GM19035 (cell line): ENCODE measurements at regions not wholly inside any gene's neighbourhood (a gene's known extent, or its start where the extent isn't known, plus 50 kb on each side); places are given as distances from the start of the nearest gene placed in this dataset.

Source experiments
- ATAC-seq: cut with Tn5 transposase; IDR thresholded peaks from one replicate; pipeline ENCODE4 v1.9.1; 2021; ENCODE audit not compliant: unreplicated experiment

DNA sequence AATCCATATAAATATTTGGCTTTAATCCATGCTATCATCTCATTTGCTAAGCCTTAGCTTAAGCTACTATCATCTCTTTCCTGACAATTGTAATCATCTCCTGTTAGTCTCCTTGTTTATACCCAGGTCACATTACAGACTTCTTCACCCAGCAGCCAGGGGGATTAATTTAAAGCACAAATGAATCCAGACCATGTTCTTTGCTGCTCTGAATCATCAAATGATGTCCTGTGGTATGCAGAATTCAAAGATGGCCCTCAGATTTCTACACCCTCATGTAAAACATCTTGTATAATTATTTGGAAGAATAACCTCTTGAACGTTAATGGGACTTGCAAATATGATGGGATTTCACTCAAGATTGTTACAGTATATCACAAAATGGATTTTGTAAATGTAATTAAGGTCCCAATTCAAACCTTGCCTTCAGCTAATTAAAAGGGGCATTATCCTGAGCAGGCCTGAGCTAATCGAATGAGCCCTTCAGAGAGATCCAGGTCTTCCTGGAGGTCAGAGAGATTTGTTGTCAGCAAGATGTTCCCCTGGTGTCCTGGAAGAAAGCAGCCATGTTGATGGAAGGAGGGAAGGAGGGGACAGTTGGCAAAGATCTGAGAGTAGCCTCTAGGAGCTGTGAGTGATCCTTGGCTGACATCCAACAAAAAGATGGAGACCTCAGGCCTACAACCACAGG is 241.1 kb upstream of the MMADHC start:
- no peak for ATAC-seq

DNA sequence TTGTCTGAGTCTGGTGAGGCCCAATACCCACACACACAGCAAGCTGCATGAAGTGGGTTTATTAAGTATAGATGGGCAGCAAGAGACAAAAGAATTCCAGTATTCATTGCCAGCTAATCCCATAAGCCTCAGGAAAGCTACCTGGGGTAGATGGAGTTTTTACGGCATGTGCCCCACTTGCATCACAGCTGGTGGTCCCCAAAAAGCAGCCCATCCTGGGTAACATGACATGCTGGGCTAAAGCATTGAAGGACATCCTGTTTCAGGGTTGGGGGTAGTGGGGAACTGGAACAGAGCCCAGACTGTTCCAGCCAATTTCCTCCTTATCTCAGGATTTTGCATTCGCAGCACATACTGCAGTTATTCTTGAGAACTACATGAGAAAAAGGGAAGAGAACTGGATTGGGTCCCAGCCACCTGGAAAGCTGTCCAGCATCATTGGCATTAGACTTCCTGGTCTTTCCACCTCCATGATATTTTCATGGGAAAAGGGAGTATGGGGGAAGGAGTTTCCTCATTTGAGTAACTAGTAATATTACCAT is 240.1 kb upstream of the MMADHC start:
- ATAC-seq = no peak

DNA sequence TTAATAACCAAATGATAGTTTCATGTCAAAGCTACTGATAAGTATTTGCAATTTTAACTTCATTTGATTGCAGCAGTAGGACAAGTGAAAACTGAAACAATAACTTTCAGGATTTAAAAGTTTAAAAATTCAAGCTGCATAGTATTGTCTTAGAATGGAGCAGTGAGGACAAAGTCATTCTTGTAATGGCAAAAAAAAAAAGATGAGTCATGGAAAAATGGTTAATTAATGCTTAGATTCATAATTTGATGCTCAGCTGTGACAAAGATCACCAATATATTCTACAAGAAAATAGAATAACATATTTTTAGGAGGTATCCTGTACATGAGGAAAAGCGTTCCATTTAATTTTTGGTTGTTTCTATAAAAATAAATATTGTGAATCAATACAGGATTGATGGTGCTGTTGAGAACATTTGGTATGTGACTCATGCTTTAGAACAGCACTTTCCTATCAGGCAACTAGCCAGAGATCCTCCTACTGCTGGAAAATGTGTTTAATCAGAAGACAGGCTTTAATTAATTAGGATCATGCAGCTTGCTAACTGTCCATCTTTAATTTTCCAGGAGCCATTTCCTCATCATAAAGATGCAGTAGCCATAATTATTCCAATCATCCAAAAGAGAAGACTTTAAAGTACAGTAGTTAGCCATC is 239.0 kb upstream of the MMADHC start:
- ATAC-seq = no peak

DNA sequence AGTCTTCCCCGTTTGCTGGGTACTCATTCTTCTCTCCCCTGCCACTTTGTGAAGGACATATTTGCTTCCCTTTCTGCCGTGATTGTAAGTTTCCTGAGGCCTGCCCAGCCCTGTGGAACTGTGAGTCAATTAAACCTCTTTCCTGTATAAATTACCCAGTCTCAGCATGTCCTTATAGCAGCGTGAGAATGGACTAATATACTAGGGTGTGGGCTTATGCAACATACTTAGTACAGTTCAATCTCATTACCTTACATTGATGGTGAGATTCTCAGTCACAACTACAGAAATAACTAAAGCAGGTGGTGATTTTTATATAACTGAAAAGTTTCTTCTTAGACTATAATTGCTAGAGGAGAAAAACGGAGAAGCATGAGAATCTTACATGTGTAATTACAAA is 237.9 kb upstream of the MMADHC start:
- no peak for ATAC-seq

DNA sequence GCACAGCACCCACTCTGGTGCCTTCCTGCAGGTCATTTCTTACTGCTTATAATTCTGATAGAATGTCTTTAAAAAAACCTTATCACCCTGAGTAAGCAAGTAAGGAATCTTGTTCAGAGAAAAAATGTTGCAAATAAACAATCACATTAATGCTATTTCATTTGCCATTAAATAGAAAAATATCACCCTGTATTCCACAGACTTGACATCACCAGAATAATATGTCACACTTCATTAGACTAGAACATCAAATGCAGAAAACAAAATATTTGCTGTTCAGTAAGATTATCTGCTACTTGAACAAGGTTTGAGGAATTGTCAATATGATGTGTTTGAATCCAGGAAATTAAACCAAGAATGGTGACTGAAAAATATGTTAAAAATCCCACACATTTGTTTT is 236.6 kb upstream of the MMADHC start:
- no peak for ATAC-seq

DNA sequence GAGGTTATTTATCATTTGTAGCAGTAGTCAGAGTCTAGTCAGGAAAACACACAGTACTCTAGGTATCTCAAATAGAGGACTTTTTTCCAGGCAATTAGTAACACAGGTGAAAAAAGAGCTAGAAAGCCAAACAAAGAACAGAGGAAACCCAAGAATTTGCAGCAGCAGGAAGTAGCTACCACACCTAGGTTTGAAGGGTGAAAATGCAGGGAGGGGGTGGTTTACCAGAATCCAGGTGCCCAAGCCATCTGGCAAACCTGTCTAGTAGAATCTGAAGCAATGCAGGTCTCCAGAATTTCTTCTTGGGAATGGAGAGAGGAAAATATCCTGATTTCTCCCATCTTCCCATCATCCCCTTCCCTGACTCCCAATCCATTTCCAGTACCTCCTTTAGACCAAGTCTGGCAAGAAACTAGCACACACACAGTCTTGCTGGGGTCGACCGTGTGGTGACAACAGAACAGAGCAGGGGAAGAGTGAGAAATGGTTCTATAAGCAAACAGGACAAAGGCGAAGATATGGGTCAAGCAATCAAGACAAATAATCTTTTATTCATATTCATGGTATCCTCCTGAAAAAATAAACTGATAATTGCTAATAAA is 231.9 kb upstream of the MMADHC start:
- no peak for ATAC-seq

DNA sequence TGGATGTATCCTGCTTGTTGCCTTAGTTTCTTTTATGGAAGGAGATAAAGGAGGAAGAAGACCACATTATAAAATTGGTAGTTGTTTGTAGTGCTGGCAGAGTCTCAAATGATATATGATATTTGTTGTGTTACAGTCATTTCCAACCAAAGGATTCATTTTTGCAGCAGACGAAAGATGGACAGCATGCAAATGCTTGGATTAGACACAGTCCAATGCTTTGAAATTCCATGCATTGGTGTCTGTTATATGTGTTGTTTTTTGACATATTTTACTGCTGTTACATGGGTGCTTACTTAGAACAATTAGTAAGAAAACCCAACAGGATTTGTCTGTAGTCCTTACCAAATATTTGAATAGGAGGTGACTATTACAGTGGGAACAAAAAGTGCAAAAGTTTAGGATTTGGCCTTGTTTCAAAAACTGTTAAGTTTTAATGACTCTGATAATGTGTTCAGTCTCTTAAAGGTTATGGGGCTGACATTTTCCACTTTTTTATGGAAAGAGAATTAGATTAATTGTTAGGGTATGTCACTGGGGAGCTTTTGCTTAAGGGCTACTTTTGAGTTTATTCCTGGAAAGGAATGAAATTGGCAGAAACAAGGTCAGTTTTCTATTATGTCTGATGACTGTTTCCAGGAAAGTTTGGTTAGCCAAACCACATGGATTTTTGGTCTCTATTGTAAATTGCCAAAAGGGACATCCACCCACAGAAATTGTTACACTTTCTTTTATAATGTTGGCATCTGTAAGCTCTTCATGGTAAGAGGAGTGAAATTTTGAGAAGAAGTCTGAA is 229.4 kb upstream of the MMADHC start:
- no peak for ATAC-seq

DNA sequence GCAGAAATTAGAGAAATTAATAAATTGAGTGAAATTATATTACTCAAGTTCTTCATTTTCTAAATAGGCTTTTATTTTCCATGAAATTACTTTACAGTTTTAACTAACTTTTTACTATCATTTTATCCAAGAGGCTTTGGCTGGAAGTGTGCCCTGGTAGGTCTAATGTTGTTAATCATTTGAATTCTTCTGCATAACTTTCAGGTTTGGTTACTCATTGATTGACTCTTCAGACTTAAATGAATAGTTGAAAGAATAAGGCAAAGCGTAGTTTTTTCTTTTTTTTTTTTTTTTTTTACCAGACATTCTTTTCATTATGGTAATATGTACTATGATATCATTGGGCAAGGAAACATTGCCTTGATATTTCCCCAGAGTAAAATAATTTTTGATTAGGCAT is 228.4 kb upstream of the MMADHC start:
- ATAC-seq = no peak

DNA sequence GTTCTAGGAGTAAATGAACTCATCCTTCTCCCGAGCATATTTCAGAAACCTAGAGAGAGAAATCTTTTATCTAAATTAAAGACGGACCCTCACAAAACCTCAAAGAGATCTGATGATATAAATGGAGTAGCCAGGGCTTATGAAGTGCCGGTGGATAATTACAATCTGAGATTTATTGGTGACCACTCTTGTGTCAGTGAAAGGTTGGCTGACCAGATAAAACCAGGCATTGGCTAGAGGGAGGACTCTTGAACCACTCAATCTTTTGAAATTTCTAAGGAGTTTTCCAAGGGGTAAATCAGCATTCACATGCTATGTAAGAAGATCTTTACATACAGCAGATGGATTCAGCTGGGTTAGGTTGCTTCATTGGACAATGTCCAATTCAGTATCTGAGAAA is 227.3 kb upstream of the MMADHC start:
- no peak for ATAC-seq

DNA sequence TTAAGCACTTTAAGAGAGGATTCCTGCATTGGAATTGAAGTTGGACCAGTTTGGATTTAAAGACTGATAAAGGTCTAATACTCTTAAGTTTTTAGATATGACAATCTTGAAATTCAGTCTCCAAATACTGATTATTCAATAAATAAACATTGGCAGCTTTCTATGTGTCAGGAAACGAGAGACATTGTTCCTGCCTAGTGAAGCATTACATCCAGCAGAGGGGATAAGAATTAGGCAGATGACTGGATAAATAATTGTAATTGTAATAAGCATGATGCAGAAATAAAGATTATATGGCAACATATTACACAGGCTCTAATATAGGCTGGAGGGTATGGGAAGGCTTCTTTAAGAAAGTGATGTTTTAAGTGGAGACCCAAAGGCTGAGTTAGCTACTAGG is 226.5 kb upstream of the MMADHC start:
- ATAC-seq = no peak

DNA sequence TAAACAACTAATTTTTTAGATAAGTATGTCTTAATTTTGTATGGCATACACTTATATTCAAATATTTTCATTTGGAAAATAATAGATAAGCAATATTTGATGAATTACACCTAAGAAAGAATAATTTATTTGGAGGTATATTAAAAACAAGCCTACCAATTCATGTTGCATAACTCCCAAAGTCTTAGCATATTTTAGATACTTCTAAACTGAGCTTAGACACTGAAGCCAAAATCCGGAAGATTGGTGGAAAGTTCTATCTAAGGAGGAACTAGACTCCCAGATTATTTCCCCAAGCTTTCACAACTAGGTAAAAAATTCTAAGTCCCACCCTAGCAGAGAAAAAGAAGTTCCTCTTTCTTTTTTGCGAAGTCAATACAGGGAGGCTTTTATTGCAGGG is 221.0 kb upstream of the MMADHC start:
- no peak for ATAC-seq

DNA sequence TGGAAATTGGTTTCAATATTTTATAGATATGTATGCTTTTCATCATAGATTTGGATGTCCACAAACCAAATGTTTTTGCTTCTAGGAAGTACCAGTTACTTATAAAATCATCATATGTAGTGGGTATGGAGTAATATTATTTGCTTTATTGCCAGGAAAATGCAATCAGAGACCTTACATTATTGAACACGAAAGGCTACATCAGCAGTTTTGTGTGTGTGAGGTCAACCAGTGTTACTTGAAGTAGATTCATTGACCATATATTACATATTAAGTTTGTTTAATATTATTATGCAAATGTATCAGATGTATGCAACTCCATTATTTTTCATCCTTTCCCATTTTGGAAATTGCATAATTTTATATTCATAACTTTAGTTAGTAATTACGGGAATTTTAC is 219.1 kb upstream of the MMADHC start:
- ATAC-seq = no peak

DNA sequence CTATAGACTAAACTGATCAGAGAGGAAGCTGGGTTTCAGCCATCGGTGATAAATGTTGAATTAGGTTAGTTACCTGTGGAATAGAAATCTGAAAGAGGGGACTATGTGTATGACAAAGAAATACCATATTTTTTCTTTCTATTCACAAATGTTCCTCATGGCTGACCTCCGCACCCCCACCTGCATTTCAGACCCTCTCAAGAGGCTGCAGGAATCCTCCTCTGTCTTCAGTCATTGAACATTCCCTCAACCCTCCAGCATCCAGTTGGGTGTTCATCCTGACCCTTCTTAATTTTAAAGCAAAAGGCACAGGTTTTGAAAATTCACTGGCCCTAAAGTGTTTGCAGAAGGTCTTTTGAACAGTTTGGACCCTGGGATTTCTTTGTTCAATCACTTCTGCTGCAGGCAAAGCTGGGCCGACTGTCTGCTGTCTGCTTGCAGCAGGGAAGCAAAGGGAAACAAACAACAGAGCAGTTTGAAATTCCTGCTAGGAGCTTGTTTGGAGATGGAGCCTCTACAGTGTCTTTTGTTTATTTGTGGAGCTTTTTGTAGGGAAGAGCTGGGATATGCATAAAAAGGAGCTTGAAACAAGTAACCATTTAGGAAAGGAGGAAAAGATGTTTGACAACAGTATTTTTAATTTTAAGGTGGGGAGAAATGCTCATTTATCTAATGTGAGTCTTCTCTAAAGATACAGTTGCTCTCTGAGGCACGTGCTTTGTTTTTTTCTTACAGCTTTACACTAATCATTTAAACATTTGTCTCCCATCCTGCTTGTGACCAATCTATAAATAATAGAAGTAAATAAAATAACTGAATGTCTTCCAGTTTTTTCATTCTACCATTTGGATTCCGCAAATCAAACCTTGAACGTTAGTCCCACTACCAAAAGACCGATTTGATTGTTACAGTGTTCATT is 213.3 kb upstream of the MMADHC start:
- no peak for ATAC-seq

DNA sequence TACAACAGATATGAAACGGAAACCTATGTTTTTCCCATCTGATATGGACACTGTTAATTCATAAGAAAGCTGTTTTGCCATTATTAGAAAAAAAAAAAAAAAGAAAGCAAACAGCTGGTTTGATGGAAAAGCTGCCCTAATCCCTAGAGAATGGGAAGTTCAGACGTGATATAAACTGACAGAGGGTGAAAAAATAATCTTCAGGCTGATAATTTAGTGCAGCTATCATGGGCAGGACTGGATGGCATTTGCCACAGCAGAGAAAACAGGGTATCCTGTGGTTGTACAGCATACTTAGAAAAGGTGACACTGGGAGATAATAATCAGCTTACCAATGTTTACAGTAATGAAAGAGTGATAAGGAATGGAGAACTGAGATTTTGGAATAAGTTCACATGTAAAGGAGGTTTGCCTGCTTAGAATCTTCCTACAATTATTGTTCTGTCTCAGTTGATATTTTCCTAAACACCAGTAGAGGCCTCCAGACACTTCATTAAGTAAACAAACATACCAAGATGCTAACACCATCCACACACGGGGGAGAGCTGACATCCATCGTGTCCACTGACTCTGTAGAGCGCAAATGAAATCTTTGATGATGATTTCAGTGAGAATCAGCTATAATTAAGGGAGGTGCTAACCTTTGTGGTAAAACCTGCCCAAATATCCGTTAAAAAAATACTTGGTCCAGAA is 211.6 kb upstream of the MMADHC start:
- ATAC-seq = no peak

DNA sequence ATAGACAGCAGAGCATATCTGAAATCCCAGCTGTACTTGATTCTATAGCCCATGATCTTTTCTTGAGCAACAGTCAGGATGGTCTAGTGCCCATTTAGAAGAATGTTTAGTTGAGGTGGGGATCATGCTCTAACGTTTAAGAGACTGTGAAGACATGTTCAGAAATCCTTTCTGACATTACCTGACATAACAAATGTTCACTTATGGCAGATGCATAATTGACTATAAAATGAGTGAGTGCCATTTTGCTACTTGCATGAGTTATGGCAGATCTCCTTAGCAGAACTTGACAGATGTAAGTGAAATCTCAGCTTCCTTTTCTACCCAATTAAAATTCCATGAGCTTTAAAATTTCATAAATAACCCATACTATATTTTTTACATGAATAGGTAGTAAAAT is 209.5 kb upstream of the MMADHC start:
- no peak for ATAC-seq

DNA sequence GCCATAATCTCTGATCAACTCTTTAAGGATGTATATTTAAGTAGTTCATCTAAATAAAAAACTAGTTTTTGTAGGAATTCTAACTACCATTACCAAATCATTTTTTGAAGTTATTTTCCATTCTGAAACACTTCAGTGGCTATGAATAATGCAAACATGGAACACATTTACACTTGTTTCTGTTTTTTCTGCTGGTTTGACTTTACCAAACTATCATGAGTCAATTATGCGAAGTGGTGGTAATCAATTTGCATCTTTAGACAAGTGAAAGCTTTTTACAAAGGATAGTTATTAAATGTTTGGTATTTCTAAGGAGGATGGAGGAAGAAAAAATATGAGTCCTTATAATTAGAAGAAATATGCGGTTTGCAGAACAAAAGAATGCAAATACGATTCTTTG is 202.0 kb upstream of the MMADHC start:
- ATAC-seq = no peak

DNA sequence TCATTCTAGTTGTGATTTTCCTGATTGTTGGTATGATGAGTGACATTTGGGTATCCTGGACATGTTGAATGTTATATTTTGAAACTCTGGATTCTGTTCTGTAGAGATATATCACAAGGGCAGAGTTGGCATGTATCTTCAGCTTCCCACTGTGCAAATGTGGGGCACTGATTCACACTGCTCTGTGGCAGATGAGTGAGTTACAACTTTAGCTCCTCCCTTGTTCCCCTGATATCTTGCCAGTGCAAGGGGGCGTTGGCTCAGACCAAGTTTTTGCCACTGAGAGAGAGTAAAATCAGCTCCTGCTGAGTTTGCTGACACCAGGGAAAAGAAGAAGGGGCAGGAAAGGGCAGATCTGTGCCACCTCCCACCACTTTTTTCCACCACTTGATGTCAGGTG is 199.6 kb upstream of the MMADHC start:
- no peak for ATAC-seq

DNA sequence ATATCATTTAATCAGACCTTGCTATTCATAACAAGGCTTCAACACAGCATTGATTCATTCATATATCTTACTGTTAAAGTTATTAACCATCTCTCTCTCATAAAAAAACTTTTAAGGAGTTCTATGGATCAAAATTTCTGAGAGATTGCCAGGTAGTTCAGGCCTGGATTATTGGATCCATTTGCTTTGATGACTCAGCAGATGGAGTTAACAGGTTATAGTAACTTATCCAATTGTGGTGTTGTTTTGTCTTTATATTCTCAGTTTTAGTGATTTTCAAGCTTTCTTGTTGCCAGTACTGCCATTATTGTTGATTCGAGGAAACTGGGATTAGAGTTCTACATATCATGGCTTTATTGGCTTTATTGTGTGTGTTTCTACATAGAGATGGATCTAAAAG is 195.7 kb upstream of the MMADHC start:
- ATAC-seq = no peak

DNA sequence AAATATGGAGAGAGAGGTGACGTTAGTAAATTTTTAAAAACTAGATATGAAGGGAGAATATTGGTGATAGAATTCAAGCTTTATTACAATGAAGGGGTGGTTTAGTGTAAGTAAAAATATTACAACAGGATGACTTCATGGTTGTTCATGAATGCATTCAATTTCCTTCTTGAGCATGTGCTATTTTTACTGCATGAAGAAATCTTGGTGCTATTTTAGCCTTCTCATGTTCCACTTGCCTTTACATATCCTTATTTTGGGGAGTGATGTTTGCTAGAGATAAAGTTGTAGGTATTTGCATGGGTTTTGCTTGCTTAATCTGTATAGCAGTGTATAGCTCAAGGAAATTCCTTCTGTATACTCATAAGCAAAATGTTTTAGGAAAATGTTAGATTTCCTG is 195.0 kb upstream of the MMADHC start:
- ATAC-seq = no peak

DNA sequence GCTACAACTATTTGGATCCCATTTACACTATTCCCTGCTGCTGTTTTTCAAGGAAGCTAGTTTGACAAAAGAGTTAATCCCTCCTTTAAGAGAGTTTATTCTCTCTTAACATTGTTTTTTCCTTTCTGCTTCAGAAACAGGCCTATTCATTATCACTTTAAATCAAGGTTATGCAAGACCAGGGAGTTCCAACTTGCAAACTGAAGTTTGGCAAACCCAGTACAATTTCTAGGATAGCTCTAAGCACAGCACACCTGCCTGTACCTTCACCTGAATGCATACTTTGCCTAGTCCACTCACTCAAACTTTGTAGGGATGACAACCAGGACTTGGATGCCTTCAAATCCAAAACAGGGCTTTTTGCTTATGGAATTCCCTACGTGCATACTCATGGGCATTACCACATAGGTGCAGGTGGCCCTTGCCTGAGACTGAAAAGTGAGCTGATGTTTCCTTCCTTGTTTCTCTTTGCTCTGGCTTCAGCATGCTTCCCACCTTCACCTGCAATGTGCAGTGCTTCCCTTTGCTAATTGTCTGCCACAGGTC is 193.8 kb upstream of the MMADHC start:
- ATAC-seq = no peak
